ENCODE measurements at regions not wholly inside any gene's neighbourhood (a gene's known extent, or its start where the extent isn't known, plus 50 kb on each side); places are given as distances from the start of the nearest gene placed in this dataset.

GRCh38 chr12:91743280-91743679 lies 402.4 kb downstream of the BTG1 start:
- TF ChIP-seq, protein P1, sequence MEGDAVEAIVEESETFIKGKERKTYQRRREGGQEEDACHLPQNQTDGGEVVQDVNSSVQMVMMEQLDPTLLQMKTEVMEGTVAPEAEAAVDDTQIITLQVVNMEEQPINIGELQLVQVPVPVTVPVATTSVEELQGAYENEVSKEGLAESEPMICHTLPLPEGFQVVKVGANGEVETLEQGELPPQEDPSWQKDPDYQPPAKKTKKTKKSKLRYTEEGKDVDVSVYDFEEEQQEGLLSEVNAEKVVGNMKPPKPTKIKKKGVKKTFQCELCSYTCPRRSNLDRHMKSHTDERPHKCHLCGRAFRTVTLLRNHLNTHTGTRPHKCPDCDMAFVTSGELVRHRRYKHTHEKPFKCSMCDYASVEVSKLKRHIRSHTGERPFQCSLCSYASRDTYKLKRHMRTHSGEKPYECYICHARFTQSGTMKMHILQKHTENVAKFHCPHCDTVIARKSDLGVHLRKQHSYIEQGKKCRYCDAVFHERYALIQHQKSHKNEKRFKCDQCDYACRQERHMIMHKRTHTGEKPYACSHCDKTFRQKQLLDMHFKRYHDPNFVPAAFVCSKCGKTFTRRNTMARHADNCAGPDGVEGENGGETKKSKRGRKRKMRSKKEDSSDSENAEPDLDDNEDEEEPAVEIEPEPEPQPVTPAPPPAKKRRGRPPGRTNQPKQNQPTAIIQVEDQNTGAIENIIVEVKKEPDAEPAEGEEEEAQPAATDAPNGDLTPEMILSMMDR (IDR thresholded peaks at IDR 0.05 in 8 of 11, conservative IDR thresholded peaks at IDR 0.05 in 3 of 11): no peak
- TF ChIP-seq POLR2A (IDR thresholded peaks at IDR 0.05) (no peak), POLR2AphosphoS5 (IDR thresholded peaks at IDR 0.05) (no peak)
